Body of pancreas (tissue), 4 donors: ENCODE measurements at regions not wholly inside any gene's neighbourhood (a gene's known extent, or its start where the extent isn't known, plus 50 kb on each side); places are given as distances from the start of the nearest gene placed in this dataset.

Experiments
- POLR2A ChIP-seq, 3 donors: fragments of 450-650 bp; IDR thresholded peaks; one replicate each; pipeline ENCODE4 v1.6.1; 2016; ENCODE audit warnings: antibody characterized with exemption in 3 of 3, mild to moderate bottlenecking in 2 of 3
- TF ChIP-seq, protein P1 (sequence below), 7 experiments: fragments of 450-650 bp in 4 of 7; fragments of 200-600 bp in 3 of 7; sonication (generic) in 3 of 7; IDR thresholded peaks; one replicate each; pipeline ENCODE4 v1.5.1; 2016 to 2019; ENCODE audit warnings: antibody characterized with exemption in 7 of 7

DNA sequence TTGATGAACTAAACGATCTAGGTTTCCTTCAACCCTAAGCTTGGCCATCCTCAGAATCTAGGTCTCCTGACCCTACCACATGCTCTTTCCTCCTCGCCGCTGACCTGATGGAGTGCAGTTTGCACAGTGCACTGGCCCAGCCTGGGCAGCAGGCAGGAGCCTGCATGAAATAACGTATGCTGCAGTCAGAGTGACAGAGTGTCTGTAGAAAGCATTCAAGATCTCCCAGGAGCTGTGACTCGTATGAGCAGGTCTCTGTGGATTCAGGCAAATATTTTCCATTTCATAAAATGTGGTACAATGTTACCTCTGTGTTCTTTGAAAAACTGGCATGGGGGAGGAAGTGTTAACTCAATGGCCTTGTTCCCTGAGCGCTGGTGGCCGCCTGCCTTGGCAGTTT is 441.8 kb downstream of the RPS24 start:
- no peak for TF ChIP-seq POLR2A (IDR thresholded peaks at IDR 0.05)
- TF ChIP-seq, protein P1, sequence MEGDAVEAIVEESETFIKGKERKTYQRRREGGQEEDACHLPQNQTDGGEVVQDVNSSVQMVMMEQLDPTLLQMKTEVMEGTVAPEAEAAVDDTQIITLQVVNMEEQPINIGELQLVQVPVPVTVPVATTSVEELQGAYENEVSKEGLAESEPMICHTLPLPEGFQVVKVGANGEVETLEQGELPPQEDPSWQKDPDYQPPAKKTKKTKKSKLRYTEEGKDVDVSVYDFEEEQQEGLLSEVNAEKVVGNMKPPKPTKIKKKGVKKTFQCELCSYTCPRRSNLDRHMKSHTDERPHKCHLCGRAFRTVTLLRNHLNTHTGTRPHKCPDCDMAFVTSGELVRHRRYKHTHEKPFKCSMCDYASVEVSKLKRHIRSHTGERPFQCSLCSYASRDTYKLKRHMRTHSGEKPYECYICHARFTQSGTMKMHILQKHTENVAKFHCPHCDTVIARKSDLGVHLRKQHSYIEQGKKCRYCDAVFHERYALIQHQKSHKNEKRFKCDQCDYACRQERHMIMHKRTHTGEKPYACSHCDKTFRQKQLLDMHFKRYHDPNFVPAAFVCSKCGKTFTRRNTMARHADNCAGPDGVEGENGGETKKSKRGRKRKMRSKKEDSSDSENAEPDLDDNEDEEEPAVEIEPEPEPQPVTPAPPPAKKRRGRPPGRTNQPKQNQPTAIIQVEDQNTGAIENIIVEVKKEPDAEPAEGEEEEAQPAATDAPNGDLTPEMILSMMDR (IDR thresholded peaks at IDR 0.05): no peak
